CD8-positive, alpha-beta memory T cell (primary cell): ENCODE measurements at regions not wholly inside any gene's neighbourhood (a gene's known extent, or its start where the extent isn't known, plus 50 kb on each side); places are given as distances from the start of the nearest gene placed in this dataset.
A peak's percentile ranks its signal among the peaks of the same experiment; 100 is the strongest.

Experiments used
- CTCF ChIA-PET: fragments of 350-600 bp; sonication (Branson Sonifier 250); formaldehyde crosslinking; loops from one replicate; lab custom pipeline; 2021; ENCODE audit warnings: antibody characterized with exemption; lab: Charles Lee
- POLR2A ChIA-PET: fragments of 350-600 bp; sonication (Branson Sonifier 250); formaldehyde crosslinking; loops from one replicate; lab custom pipeline; 2021; ENCODE audit warnings: antibody characterized with exemption; lab: Charles Lee
- DNase-seq, 5 donors: peaks; one replicate each; pipeline versions ENCODE4 v3.0.0 to v3.0.0-alpha.2; 2020 to 2022; ENCODE audit warnings: mixed read lengths in 1 of 5
- H3K27ac ChIP-seq: one replicate; pipeline ENCODE4 v1.7.0; 2013; ENCODE audit warnings: low read depth, mild to moderate bottlenecking, low read length, moderate library complexity
- H3K27me3 ChIP-seq: 2 replicates; pipeline ENCODE4 v1.7.0; 2013; ENCODE audit warnings: low read length, mild to moderate bottlenecking; ENCODE audit not compliant: insufficient read depth, poor library complexity, severe bottlenecking
- H3K36me3 ChIP-seq: 2 replicates; pipeline ENCODE4 v1.7.0; 2013; ENCODE audit warnings: mild to moderate bottlenecking, low read length, moderate library complexity; ENCODE audit not compliant: insufficient read depth
- H3K4me1 ChIP-seq: 2 replicates; pipeline ENCODE4 v1.7.0; 2013; ENCODE audit warnings: mild to moderate bottlenecking, low read length, moderate library complexity; ENCODE audit not compliant: insufficient read depth
- H3K4me3 ChIP-seq: 2 replicates; pipeline ENCODE4 v1.7.0; 2013; ENCODE audit warnings: mild to moderate bottlenecking, low read length
- H3K9me3 ChIP-seq: 2 replicates; pipeline ENCODE4 v1.7.0; 2013; ENCODE audit warnings: mild to moderate bottlenecking, low read length
- H3K27ac Mint-ChIP-seq, 8 donors: one replicate each; pipeline ENCODE4 v1.8.0; 2020 to 2021; ENCODE audit warnings: mixed read lengths in 8 of 8, mild to moderate bottlenecking in 6 of 8, inconsistent platforms in 3 of 8, moderate library complexity in 3 of 8
- H3K27me3 Mint-ChIP-seq, 2 donors: one replicate each; pipeline ENCODE4 v1.8.0; 2020 to 2021; ENCODE audit warnings: mixed read lengths in 2 of 2, mild to moderate bottlenecking in 1 of 2, moderate library complexity in 1 of 2
- H3K36me3 Mint-ChIP-seq, 3 donors: one replicate each; pipeline ENCODE4 v1.8.0; 2020 to 2021; ENCODE audit warnings: mixed read lengths in 3 of 3, inconsistent platforms in 1 of 3, mild to moderate bottlenecking in 1 of 3
- H3K4me1 Mint-ChIP-seq, 3 donors: one replicate each; pipeline ENCODE4 v1.8.0; 2020 to 2021; ENCODE audit warnings: mixed read lengths in 3 of 3, inconsistent platforms in 1 of 3, mild to moderate bottlenecking in 1 of 3
- H3K4me3 Mint-ChIP-seq, 7 donors: one replicate each; pipeline ENCODE4 v1.8.0; 2020 to 2021; ENCODE audit warnings: mixed read lengths in 7 of 7, mild to moderate bottlenecking in 6 of 7, moderate library complexity in 4 of 7, inconsistent platforms in 2 of 7
- H3K9me3 Mint-ChIP-seq, 5 donors: one replicate each; pipeline ENCODE4 v1.8.0; 2020 to 2022; ENCODE audit warnings: mixed read lengths in 5 of 5, mild to moderate bottlenecking in 3 of 5, moderate library complexity in 2 of 5, inconsistent platforms in 1 of 5

DNA sequence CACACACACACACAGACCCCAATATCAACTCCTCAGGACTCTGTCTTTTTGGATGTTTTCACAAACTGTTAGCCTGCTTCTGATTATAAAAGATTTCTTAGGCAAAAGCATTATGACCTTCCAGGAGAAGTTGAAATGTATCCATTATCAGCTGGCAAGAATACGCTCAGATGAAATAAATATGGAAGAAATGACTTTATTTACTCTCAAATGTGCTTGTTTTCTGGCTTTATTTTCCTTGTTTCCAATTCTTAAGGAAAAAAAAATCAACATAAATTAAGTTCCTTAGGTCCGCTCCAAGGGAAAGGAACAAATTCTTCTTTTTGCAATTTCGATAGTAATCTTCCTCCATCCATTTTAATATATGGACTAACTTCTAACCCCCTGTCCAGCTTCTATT lies 175.6 kb upstream of the HCCS start:
- Mint-ChIP-seq H3K4me3 (no peak overlapping the region), H3K9me3 (peaks cover 0 to 20% (median 8%) of the 10 kb centered on the region in 5 donors), H3K36me3 (no peaks in the 10 kb centered on the region), H3K27me3 (peaks cover 0 to 1% of the 10 kb centered on the region in 2 donors), H3K27ac (no peak overlapping the region), H3K4me1 (no peaks in the 10 kb centered on the region)
- H3K4me1 ChIP-seq = no peaks in the 10 kb centered on the region
- no peak overlapping the region for H3K27ac ChIP-seq
- no peaks in the 10 kb centered on the region for H3K36me3 ChIP-seq
- no peak for DNase-seq
- no peaks in the 10 kb centered on the region for H3K9me3 ChIP-seq
- no peaks in the 10 kb centered on the region for H3K27me3 ChIP-seq
- POLR2A ChIA-PET = no interaction called here
- H3K4me3 ChIP-seq = no peak overlapping the region
- CTCF ChIA-PET = no interaction called here

DNA sequence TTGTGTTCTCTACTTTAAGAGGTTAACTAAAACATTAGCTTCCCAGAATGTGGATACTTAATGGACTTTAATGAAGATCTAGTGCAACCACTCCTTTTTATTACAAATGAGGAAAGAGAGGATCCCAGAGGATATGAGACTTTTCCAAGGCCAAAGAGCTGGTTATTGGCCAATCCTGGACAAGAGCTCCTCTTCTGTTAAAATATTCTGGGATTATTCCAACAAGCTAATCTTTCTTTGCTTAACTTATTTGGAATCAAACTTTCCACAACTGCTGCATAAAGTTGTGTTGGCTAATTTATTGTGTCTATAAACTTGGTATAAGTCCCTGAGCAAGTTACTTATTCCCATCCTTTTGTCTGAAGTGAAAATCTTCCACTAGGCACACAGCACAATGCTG lies 174.2 kb upstream of the HCCS start:
- Histone ChIP-seq H3K4me3 (no peak overlapping the region), H3K4me1 (no peaks in the 10 kb centered on the region), H3K9me3 (no peaks in the 10 kb centered on the region), H3K36me3 (no peaks in the 10 kb centered on the region), H3K27ac (no peak overlapping the region), H3K27me3 (no peaks in the 10 kb centered on the region)
- ChIA-PET POLR2A (no interaction called here), CTCF (no interaction called here)
- no peak overlapping the region for H3K4me3 Mint-ChIP-seq
- peaks cover 0 to 15% (median 7%) of the 10 kb centered on the region in 5 donors for H3K9me3 Mint-ChIP-seq
- H3K36me3 Mint-ChIP-seq = no peaks in the 10 kb centered on the region
- H3K4me1 Mint-ChIP-seq = no peaks in the 10 kb centered on the region
- H3K27me3 Mint-ChIP-seq = peaks cover 0 to 1% of the 10 kb centered on the region in 2 donors
- no peak for DNase-seq
- no peak overlapping the region for H3K27ac Mint-ChIP-seq

DNA sequence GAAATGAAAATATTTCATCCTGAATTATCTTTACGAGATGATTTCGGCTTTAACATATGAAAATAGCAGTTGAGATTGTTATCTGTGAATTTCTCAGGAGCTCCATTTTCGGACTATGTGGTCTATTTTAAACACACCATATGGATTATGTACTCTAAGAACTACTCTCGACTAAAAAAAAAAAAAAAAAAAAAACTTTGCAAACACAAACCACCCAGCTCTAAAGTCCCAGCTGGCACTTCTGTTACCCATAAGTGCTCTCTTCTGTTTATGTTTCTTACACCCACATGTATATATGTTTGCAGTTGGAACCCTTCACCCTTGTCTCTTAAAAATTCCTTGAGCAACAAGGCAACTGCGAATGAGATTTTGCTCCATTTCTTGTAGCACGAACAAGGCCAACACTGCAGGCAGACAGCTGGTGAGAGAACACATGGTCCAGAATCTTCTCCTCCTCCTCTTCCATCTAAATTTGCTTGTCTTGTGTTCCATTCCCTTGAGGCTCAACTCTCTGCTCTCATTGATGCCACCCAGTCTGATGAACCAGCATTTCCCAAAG lies 172.7 kb upstream of the HCCS start:
- Histone ChIP-seq H3K27me3 (no peaks in the 10 kb centered on the region), H3K36me3 (no peaks in the 10 kb centered on the region), H3K9me3 (no peaks in the 10 kb centered on the region), H3K4me1 (no peaks in the 10 kb centered on the region), H3K27ac (no peak overlapping the region), H3K4me3 (no peak overlapping the region)
- H3K9me3 Mint-ChIP-seq = peaks cover 0 to 17% (median 5%) of the 10 kb centered on the region in 5 donors
- DNase-seq = no peak
- H3K27ac Mint-ChIP-seq = no peak overlapping the region
- no peaks in the 10 kb centered on the region for H3K4me1 Mint-ChIP-seq
- H3K27me3 Mint-ChIP-seq = peaks cover 0 to under 1% of the 10 kb centered on the region in 2 donors
- ChIA-PET POLR2A (no interaction called here), CTCF (no interaction called here)
- H3K36me3 Mint-ChIP-seq = no peaks in the 10 kb centered on the region
- H3K4me3 Mint-ChIP-seq = no peak overlapping the region

DNA sequence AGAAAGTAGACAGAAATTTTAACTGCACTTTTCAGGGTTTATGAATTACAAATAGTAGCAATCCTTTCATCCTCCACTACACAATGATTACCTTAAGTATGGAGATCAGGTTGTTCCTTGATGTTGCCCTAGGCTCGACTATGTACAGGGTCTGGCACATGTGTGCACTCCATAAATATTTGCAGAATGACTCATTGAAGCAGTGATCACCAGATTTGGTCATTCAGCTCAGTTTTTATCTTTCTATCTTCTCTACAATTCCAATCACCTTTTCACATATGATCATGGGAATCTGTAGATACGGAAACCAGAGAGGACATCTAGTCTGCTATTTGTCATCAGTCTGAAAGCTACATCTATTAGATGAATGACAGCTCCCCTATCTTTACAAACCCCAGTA lies 171.7 kb upstream of the HCCS start:
- H3K36me3 Mint-ChIP-seq = no peaks in the 10 kb centered on the region
- H3K27me3 Mint-ChIP-seq = no peaks in the 10 kb centered on the region
- H3K4me1 Mint-ChIP-seq = no peaks in the 10 kb centered on the region
- H3K4me3 Mint-ChIP-seq = no peak overlapping the region
- CTCF ChIA-PET = no interaction called here
- Histone ChIP-seq H3K4me3 (no peak overlapping the region), H3K4me1 (no peaks in the 10 kb centered on the region), H3K27me3 (no peaks in the 10 kb centered on the region), H3K36me3 (no peaks in the 10 kb centered on the region), H3K27ac (no peak overlapping the region), H3K9me3 (no peaks in the 10 kb centered on the region)
- POLR2A ChIA-PET = no interaction called here
- no peak overlapping the region for H3K27ac Mint-ChIP-seq
- DNase-seq = no peak
- H3K9me3 Mint-ChIP-seq = peaks cover 0 to 13% (median 0%) of the 10 kb centered on the region in 5 donors

DNA sequence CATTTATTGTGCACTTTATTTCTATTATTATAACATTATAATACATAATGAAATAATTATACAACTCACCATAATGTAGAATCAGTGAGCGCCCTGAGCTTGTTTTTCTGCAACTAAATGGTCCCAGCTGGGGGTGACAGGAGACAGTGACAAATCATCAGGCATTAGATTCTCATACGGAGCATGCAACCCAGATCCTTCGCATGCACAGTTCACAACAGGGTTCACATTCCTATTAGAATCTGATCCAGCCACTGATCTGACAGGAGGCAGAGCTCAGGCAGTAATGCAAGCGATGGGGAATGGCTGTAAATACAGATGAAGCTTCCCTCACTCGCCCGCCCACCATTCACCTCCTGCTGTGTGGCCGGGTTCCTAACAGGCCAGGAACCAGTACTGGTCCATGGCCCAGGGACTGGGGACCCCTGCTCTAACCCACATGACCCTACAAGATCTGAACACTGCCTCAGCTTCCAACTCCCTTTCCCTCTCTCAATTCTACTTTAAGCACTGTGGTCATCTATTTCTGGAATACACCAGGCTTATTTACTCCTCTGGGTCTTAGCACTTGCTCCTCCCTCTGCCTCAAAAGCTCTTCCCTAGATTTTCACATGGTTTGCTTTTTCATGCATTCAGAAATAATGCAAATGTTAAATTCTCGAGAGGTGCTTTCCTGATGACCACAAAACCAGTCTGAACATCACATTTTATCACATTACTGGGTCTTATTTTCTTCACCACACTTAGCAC lies 166.8 kb upstream of the HCCS start:
- no peaks in the 10 kb centered on the region for H3K27me3 ChIP-seq
- H3K4me1 ChIP-seq = no peaks in the 10 kb centered on the region
- POLR2A ChIA-PET = no interaction called here
- H3K4me3 Mint-ChIP-seq = no peak overlapping the region
- no peaks in the 10 kb centered on the region for H3K4me1 Mint-ChIP-seq
- H3K9me3 ChIP-seq = no peaks in the 10 kb centered on the region
- no peak overlapping the region for H3K4me3 ChIP-seq
- DNase-seq = no peak
- no peak overlapping the region for H3K27ac Mint-ChIP-seq
- H3K36me3 Mint-ChIP-seq = no peaks in the 10 kb centered on the region
- H3K36me3 ChIP-seq = no peaks in the 10 kb centered on the region
- no peak overlapping the region for H3K27ac ChIP-seq
- H3K9me3 Mint-ChIP-seq = peaks cover 0 to 11% (median 0%) of the 10 kb centered on the region in 5 donors
- no peaks in the 10 kb centered on the region for H3K27me3 Mint-ChIP-seq
- CTCF ChIA-PET = interaction anchor here (0.6 kb wide), 1 partner anchor 596 kb away, joined by 4 read pairs; no protein-coding TSS in a partner anchor

DNA sequence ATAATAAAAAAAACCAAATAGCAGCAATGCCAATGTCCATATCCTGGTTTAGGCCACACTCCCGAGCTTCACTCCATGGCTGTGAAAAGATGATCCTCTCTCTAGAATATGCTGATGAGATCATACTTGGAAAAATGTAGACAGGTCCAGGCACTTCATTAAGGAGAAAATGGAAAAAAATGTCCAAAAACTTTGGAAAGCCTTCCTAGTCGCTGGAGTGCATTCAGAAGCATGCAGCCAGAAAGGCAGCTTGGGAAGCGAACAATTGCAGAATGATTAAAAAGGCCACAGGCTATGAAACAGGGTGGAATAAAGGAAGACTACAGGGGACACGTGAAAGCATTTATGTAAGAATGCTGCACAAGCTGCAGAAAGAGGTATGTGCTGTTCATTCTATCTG lies 165.6 kb upstream of the HCCS start:
- Mint-ChIP-seq H3K4me1 (no peaks in the 10 kb centered on the region), H3K9me3 (peaks cover 0 to 16% (median 6%) of the 10 kb centered on the region in 5 donors), H3K36me3 (peaks cover 0 to under 1% (median 0%) of the 10 kb centered on the region in 3 donors), H3K4me3 (no peak overlapping the region), H3K27me3 (no peaks in the 10 kb centered on the region), H3K27ac (no peak overlapping the region)
- no peaks in the 10 kb centered on the region for H3K27me3 ChIP-seq
- no peaks in the 10 kb centered on the region for H3K4me1 ChIP-seq
- POLR2A ChIA-PET = no interaction called here
- no peaks in the 10 kb centered on the region for H3K9me3 ChIP-seq
- no peaks in the 10 kb centered on the region for H3K36me3 ChIP-seq
- H3K27ac ChIP-seq = no peak overlapping the region
- CTCF ChIA-PET = no interaction called here
- no peak overlapping the region for H3K4me3 ChIP-seq
- no peak for DNase-seq

DNA sequence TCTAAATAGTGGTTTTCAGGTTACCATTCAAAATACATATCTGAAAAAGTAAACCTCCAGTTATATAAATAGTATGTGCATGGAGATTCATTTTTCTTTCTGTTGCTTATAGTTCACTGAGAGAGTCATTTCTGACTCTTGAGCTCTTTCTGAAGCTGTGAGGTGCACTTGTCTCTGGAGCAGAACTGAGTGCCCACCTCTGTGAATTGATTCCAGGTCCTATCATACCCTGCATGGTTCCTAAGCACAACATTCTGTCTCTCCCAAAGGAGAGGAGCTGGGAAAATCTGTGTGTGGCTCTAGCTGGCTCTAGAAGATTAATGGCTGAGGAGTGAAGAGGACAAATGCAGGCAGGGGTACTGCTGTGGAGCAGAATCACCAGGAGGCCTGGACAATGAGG lies 161.6 kb upstream of the HCCS start:
- POLR2A ChIA-PET = no interaction called here
- no peaks in the 10 kb centered on the region for H3K27me3 ChIP-seq
- DNase-seq = no peak

DNA sequence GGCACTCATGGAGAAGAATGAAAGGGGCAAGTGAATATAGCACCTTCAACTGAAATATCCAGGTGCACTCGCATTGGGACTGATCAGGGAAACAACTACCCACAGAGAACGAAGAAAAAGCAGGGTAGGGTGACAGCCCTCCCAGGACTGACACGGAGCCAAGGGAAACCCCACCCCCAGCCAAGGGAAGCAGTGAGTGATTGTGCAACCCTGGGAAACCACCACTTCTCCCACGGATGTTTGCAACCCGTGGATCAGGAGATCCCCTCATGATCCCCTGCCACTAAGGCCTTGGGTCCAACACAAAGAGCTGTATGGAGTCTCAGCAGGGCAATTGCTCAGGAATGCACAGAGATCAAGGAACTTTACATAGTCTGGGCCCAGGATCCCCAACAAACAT lies 158.5 kb upstream of the HCCS start:
- POLR2A ChIA-PET = no interaction called here
- no peaks in the 10 kb centered on the region for H3K27me3 ChIP-seq
- peaks cover 18 to 56% (median 44%) of the 10 kb centered on the region in 5 donors for H3K9me3 Mint-ChIP-seq

More for the DNA sequence above, 161.6 kb upstream of the HCCS start:
- Mint-ChIP-seq H3K27ac (peak overlapping the region in 1 of 8 donors; percentile 22), H3K4me3 (no peak overlapping the region), H3K9me3 (peaks cover 8 to 28% (median 15%) of the 10 kb centered on the region in 5 donors), H3K36me3 (peaks cover 0 to 2% (median 0%) of the 10 kb centered on the region in 3 donors), H3K4me1 (no peaks in the 10 kb centered on the region), H3K27me3 (no peaks in the 10 kb centered on the region)
- no peaks in the 10 kb centered on the region for H3K9me3 ChIP-seq
- no peaks in the 10 kb centered on the region for H3K36me3 ChIP-seq
- no peak overlapping the region for H3K27ac ChIP-seq
- CTCF ChIA-PET = no interaction called here
- H3K4me1 ChIP-seq = no peaks in the 10 kb centered on the region
- no peak overlapping the region for H3K4me3 ChIP-seq

More for the DNA sequence above, 158.5 kb upstream of the HCCS start:
- Mint-ChIP-seq H3K4me1 (no peaks in the 10 kb centered on the region), H3K4me3 (no peak overlapping the region), H3K36me3 (peaks cover 0 to 5% (median 0%) of the 10 kb centered on the region in 3 donors), H3K27ac (no peak overlapping the region), H3K27me3 (no peaks in the 10 kb centered on the region)
- H3K9me3 ChIP-seq = no peaks in the 10 kb centered on the region
- no peak for DNase-seq
- CTCF ChIA-PET = no interaction called here
- no peaks in the 10 kb centered on the region for H3K36me3 ChIP-seq
- no peak overlapping the region for H3K27ac ChIP-seq
- no peak overlapping the region for H3K4me3 ChIP-seq
- H3K4me1 ChIP-seq = no peaks in the 10 kb centered on the region
